ENCODE measurements at regions not wholly inside any gene's neighbourhood (a gene's known extent, or its start where the extent isn't known, plus 50 kb on each side); places are given as distances from the start of the nearest gene placed in this dataset.

DNA sequence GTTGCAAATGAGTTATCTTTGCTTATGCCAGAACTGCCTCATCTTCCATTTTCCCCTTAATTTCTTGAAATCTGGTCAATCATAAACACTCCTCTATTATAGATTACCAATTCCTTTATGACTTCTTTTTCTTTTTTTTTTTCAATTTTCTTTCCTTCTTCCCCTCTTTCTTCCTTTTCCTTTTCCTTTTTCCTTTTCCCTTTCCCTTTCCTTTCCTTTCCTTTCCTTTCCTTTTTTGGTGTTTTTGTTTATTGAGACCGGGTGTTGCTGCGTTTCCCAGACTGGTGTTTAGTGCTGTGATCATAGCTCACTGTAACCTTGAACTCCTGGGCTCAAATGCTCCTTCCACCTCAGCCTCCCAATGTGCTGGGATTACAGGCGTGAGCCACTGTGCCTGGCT is 151.4 kb upstream of the FOXP2 start:
- FAIRE-seq (no peak), ATAC-seq (no peak), DNase-seq (ENCODE audit: low spot score) (no peak)
- H3K4me1 ChIP-seq (ENCODE audit: insufficient read depth, low read length): no peaks in the 10 kb centered on the region
- H3K27me3 ChIP-seq (ENCODE audit: control insufficient read depth in 1 of 2, insufficient read depth in 2 of 2, low read length in 2 of 2): no peaks in the 10 kb centered on the region; a peak in 1 of 5 replicates
- in situ Hi-C loops (cut with HindIII; ENCODE audit: extremely low pct_ligation_motif_present, low pct_unique_long_range_greater_than_20kb): no loop called here
- no peak overlapping the region for H3K4me2 ChIP-seq (ENCODE audit: low read depth, low read length)
- BruUV-seq (replicated peaks): no TSS peak
- TF ChIP-seq ZNF30 (CRISPR knock-in tag; IDR thresholded peaks at IDR 0.05): no peak
- no peak for TF ChIP-seq ZNF484 (CRISPR knock-in tag; IDR thresholded peaks at IDR 0.05; ENCODE audit: borderline replicate concordance, low read depth)
- TF ChIP-seq HOXA9 (CRISPR knock-in tag; IDR thresholded peaks at IDR 0.05; ENCODE audit: borderline replicate concordance): no peak
- TF ChIP-seq ZNF12 (CRISPR knock-in tag; IDR thresholded peaks at IDR 0.05): no peak
- TF ChIP-seq, protein P1, sequence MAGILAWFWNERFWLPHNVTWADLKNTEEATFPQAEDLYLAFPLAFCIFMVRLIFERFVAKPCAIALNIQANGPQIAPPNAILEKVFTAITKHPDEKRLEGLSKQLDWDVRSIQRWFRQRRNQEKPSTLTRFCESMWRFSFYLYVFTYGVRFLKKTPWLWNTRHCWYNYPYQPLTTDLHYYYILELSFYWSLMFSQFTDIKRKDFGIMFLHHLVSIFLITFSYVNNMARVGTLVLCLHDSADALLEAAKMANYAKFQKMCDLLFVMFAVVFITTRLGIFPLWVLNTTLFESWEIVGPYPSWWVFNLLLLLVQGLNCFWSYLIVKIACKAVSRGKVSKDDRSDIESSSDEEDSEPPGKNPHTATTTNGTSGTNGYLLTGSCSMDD (CRISPR knock-in tag; IDR thresholded peaks at IDR 0.05): no peak
- no peak for TF ChIP-seq ZSCAN20 (CRISPR knock-in tag; IDR thresholded peaks at IDR 0.05; ENCODE audit: borderline replicate concordance)
- no peak overlapping the region for H2AFZ ChIP-seq (ENCODE audit: low read length)
- CTCF ChIA-PET (ENCODE audit: low intra/inter-chr PET ratio, low total read pairs): no interaction called here
- POLR2A ChIA-PET: no interaction called here
- intact Hi-C loops (cut with micrococcal nuclease; ENCODE audit: unreplicated experiment): no loop called here
- H3K79me2 ChIP-seq (ENCODE audit: insufficient read depth, low read length): no peaks in the 10 kb centered on the region
- H4K20me1 ChIP-seq (ENCODE audit: insufficient read depth, low read length): no peaks in the 10 kb centered on the region
- no peaks in the 10 kb centered on the region for H3K9me3 ChIP-seq (ENCODE audit: low read length)
- H3K9ac ChIP-seq (ENCODE audit: insufficient read depth, low read depth, low read length): no peak overlapping the region
- H3K36me3 ChIP-seq (replicated peaks in 1 of 2; ENCODE audit: control insufficient read depth in 1 of 2, insufficient read depth in 2 of 2, low read length in 2 of 2): no peaks in the 10 kb centered on the region
- H3K27ac ChIP-seq (ENCODE audit: extremely low read length, insufficient read depth, low read length): no peak overlapping the region
- H3K4me3 ChIP-seq (replicated peaks in 1 of 3; ENCODE audit: insufficient read depth in 1 of 3, low read depth in 2 of 3, low read length in 3 of 3): no peak overlapping the region
- WGBS (ENCODE audit: low lambda C conversion rate): 0% methylated on average over 3 of the region's 3 CpGs

DNA sequence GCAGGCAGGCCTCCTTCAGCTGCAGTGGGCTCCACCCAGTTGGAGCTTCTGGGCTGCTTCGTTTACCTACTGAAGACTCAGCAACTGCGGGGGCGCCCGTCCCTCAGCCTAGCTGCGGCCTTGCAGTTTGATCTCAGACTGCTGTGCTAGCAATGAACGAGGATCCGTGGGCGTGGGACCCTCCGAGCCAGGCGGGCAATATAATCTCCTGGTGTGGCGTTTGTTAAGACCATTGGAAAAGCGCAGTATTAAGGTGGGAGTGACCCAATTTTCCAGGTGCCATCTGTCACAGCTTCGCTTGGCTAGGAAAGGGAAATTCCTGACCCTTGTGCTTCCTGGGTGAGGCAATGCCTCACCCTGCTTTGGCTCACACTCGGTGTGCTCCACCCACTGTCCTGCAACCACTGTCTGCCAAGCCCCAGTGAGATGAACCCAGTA is 159.2 kb upstream of the FOXP2 start:
- Histone ChIP-seq H3K27ac (ENCODE audit: extremely low read length, insufficient read depth, low read length) (no peak overlapping the region), H3K4me2 (ENCODE audit: low read depth, low read length) (no peak overlapping the region; the same call in 1 of the 2 replicates), H3K9ac (ENCODE audit: insufficient read depth, low read depth, low read length) (no peak overlapping the region), H3K27me3 (ENCODE audit: control insufficient read depth in 1 of 2, insufficient read depth in 2 of 2, low read length in 2 of 2) (no peaks in the 10 kb centered on the region; a peak in 1 of 5 replicates), H3K36me3 (replicated peaks in 1 of 2; ENCODE audit: control insufficient read depth in 1 of 2, insufficient read depth in 2 of 2, low read length in 2 of 2) (no peaks in the 10 kb centered on the region), H3K4me3 (replicated peaks in 1 of 3; ENCODE audit: insufficient read depth in 1 of 3, low read depth in 2 of 3, low read length in 3 of 3) (no peak overlapping the region), H4K20me1 (ENCODE audit: insufficient read depth, low read length) (no peaks in the 10 kb centered on the region), H2AFZ (ENCODE audit: low read length) (no peak overlapping the region), H3K4me1 (ENCODE audit: insufficient read depth, low read length) (no peaks in the 10 kb centered on the region), H3K9me3 (ENCODE audit: low read length) (no peaks in the 10 kb centered on the region), H3K79me2 (ENCODE audit: insufficient read depth, low read length) (no peaks in the 10 kb centered on the region)
- in situ Hi-C loops (cut with HindIII; ENCODE audit: extremely low pct_ligation_motif_present, low pct_unique_long_range_greater_than_20kb): no loop called here
- WGBS (ENCODE audit: low lambda C conversion rate): 0% methylated on average over 1 of the region's 14 CpGs
- intact Hi-C loops (cut with micrococcal nuclease; ENCODE audit: unreplicated experiment): no loop called here
- BruUV-seq (replicated peaks): no TSS peak
- TF ChIP-seq, protein P2, sequence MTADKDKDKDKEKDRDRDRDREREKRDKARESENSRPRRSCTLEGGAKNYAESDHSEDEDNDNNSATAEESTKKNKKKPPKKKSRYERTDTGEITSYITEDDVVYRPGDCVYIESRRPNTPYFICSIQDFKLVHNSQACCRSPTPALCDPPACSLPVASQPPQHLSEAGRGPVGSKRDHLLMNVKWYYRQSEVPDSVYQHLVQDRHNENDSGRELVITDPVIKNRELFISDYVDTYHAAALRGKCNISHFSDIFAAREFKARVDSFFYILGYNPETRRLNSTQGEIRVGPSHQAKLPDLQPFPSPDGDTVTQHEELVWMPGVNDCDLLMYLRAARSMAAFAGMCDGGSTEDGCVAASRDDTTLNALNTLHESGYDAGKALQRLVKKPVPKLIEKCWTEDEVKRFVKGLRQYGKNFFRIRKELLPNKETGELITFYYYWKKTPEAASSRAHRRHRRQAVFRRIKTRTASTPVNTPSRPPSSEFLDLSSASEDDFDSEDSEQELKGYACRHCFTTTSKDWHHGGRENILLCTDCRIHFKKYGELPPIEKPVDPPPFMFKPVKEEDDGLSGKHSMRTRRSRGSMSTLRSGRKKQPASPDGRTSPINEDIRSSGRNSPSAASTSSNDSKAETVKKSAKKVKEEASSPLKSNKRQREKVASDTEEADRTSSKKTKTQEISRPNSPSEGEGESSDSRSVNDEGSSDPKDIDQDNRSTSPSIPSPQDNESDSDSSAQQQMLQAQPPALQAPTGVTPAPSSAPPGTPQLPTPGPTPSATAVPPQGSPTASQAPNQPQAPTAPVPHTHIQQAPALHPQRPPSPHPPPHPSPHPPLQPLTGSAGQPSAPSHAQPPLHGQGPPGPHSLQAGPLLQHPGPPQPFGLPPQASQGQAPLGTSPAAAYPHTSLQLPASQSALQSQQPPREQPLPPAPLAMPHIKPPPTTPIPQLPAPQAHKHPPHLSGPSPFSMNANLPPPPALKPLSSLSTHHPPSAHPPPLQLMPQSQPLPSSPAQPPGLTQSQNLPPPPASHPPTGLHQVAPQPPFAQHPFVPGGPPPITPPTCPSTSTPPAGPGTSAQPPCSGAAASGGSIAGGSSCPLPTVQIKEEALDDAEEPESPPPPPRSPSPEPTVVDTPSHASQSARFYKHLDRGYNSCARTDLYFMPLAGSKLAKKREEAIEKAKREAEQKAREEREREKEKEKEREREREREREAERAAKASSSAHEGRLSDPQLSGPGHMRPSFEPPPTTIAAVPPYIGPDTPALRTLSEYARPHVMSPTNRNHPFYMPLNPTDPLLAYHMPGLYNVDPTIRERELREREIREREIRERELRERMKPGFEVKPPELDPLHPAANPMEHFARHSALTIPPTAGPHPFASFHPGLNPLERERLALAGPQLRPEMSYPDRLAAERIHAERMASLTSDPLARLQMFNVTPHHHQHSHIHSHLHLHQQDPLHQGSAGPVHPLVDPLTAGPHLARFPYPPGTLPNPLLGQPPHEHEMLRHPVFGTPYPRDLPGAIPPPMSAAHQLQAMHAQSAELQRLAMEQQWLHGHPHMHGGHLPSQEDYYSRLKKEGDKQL (CRISPR knock-in tag; IDR thresholded peaks at IDR 0.05; ENCODE audit: low read depth): no peak
- peak; percentile 16; the same call in 1 of the 2 replicates for TF ChIP-seq HNF4A (CRISPR knock-in tag; IDR thresholded peaks at IDR 0.05)
- no peak for DNase-seq (ENCODE audit: low spot score)
- ChIA-PET CTCF (ENCODE audit: low intra/inter-chr PET ratio, low total read pairs) (no interaction called here), POLR2A (no interaction called here)
- peak; percentile 66; the same call in 2 of the 3 replicates for ATAC-seq
- FAIRE-seq: no peak
